Activated gamma-delta T cell treated with Interleukin-2 at 50 U/mL for 16 hours (primary cell): ENCODE measurements at regions not wholly inside any gene's neighbourhood (a gene's known extent, or its start where the extent isn't known, plus 50 kb on each side); places are given as distances from the start of the nearest gene placed in this dataset.
"Not testable (repeated sequence)": the region's sequence is repeated elsewhere in the genome, so short reads cannot be mapped to it uniquely, and the experiment has no call there.

Experiments used
- DNase-seq: peaks from one replicate; pipeline ENCODE4 v3.0.0-alpha.2; 2020

GRCh38 chr10:2887391-2888070, 179.8 kb upstream of the PFKP start:
- DNase-seq: no peak

GRCh38 chr10:2886662-2887061, 180.7 kb upstream of the PFKP start:
- no peak for DNase-seq

- no peak for DNase-seq
Observed at GRCh38 chr10:2885288-2886278, 181.8 kb upstream of the PFKP start.

GRCh38 chr10:2883983-2884540, 183.3 kb upstream of the PFKP start:
- not testable (repeated sequence) for DNase-seq

- no peak for DNase-seq
Observed at GRCh38 chr10:2883238-2883637, 184.1 kb upstream of the PFKP start.

- no peak for DNase-seq
Observed at GRCh38 chr10:2882628-2883027, 184.7 kb upstream of the PFKP start.

GRCh38 chr10:2881720-2882620, 185.4 kb upstream of the PFKP start:
- DNase-seq: no peak

GRCh38 chr10:2880050-2880449, 187.3 kb upstream of the PFKP start:
- DNase-seq: not testable (repeated sequence)

GRCh38 chr10:2878818-2879217, 188.5 kb upstream of the PFKP start:
- DNase-seq: no peak

- DNase-seq: no peak
Observed at GRCh38 chr10:2876032-2876431, 191.3 kb upstream of the PFKP start.

- DNase-seq: no peak
Observed at GRCh38 chr10:2874963-2875362, 192.4 kb upstream of the PFKP start.

- no peak for DNase-seq
Observed at GRCh38 chr10:2873769-2874168, 193.6 kb upstream of the PFKP start.

GRCh38 chr10:2871673-2872219, 195.6 kb upstream of the PFKP start:
- DNase-seq: no peak

- no peak for DNase-seq
Observed at GRCh38 chr10:2870654-2871053, 196.7 kb upstream of the PFKP start.

- DNase-seq: no peak
Observed at GRCh38 chr10:2867788-2868299, 199.5 kb upstream of the PFKP start.

GRCh38 chr10:2866569-2866968, 200.8 kb upstream of the PFKP start:
- no peak for DNase-seq

- no peak for DNase-seq
Observed at GRCh38 chr10:2861632-2862210, 205.6 kb upstream of the PFKP start.

GRCh38 chr10:2858452-2858851, 208.9 kb upstream of the PFKP start:
- no peak for DNase-seq

GRCh38 chr10:2856598-2856997, 210.8 kb upstream of the PFKP start:
- DNase-seq: no peak

- no peak for DNase-seq
Observed at GRCh38 chr10:2852574-2853323, 214.6 kb upstream of the PFKP start.

GRCh38 chr10:2851566-2851965, 215.8 kb upstream of the PFKP start:
- DNase-seq: no peak
